Renal cortical epithelial cell (primary cell): ENCODE measurements at regions not wholly inside any gene's neighbourhood (a gene's known extent, or its start where the extent isn't known, plus 50 kb on each side); places are given as distances from the start of the nearest gene placed in this dataset.
A peak's percentile ranks its signal among the peaks of the same experiment; 100 is the strongest.

Source experiments
- DNase-seq: peaks from one replicate; pipeline ENCODE4 v3.0.0-alpha.2; 2011; ENCODE audit warnings: low read depth

DNA sequence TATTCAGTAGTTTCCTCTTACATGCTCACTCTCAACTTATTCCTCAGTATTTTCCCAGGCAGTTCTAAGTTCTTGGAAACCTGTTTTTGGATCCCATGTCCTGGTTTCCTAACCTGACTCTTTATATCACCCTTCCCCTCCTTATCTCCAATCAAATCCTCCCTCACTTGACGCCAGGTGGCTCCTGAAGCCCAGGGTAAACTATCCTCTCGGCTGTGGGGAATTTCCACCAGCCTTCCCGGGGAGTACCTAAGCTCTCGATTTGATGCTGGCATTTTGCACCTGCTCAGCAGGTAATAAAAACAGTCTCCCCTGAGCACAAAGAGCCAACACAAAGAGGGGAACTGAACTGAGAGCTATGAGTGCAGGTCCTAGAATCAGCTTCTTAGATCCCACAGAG lies 538.0 kb downstream of the SLC4A3 start:
- DNase-seq = peak; percentile 18

DNA sequence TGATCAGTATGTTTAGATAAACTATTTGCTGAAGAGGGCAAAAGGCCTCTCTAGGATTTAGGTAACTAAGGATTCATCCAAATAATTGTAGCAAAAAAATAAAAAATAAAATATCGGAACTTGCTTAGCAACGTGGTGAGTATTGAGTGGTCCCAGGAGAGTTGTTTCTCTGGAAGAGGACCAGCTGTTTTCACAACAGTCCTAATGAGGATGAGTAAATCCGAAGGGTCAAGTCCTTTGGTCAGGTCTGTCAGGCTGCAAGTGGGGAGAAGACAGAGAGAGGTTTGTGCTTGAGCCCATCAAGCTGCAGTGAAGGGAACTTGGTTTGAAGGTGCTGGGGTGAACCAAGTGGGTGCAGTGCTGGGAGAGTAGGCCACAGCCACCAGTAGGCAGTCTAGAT lies 539.2 kb downstream of the SLC4A3 start:
- no peak for DNase-seq

GRCh38 chr2:220167956-220168355 lies 540.5 kb downstream of the SLC4A3 start:
- DNase-seq = no peak

- no peak for DNase-seq
Observed at GRCh38 chr2:220168891-220169546, 541.6 kb downstream of the SLC4A3 start.

GRCh38 chr2:220174826-220175225 lies 547.4 kb downstream of the SLC4A3 start:
- DNase-seq = no peak

- DNase-seq = no peak
Observed at GRCh38 chr2:220175967-220176366, 548.5 kb downstream of the SLC4A3 start.

GRCh38 chr2:220178991-220179695 lies 551.7 kb downstream of the SLC4A3 start:
- no peak for DNase-seq

- peak; percentile 36 for DNase-seq
Observed at GRCh38 chr2:220181165-220181564, 553.7 kb downstream of the SLC4A3 start.

DNA sequence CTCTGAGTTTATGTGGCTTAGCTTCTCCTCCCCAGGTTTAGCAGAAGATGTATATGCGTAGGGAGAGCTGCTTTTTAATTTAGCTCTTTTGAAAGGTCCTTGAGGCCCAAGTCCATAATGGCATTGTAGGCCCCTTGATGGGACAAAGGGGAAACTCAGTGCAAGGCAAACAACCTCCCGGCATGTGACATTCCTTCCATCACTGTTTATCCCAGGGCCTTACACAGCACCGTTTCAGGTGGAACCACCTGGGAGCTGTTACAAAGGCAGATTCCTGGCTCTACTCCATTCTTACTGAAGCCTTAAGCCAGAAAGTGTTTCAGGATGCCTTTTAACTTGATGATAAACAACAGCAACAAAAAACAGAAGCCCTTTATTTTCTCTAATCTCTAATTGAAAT lies 555.4 kb downstream of the SLC4A3 start:
- no peak for DNase-seq

GRCh38 chr2:220185766-220186305 lies 558.4 kb downstream of the SLC4A3 start:
- DNase-seq = no peak

GRCh38 chr2:220188031-220188430 lies 560.6 kb downstream of the SLC4A3 start:
- DNase-seq = peak; percentile 97

DNA sequence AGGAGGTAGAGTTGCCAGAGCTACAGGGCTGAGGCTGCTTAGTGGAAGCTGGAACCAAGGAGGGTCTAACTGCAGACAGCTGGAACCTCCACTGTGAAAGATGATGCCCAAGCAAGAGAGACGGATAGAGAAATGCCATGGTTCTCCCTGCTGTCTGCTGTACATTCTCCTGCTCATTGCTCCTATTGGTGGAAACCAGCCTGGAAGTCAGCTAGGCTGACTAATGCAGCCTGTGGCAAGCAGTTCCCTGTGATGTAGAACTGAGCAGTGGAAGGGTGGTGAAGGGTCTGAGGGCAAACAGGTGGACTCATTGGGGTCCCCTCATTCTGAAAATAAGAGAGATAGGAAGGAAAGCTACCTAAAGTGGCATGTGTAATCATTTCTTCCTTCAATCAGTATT lies 563.6 kb downstream of the SLC4A3 start:
- no peak for DNase-seq

DNA sequence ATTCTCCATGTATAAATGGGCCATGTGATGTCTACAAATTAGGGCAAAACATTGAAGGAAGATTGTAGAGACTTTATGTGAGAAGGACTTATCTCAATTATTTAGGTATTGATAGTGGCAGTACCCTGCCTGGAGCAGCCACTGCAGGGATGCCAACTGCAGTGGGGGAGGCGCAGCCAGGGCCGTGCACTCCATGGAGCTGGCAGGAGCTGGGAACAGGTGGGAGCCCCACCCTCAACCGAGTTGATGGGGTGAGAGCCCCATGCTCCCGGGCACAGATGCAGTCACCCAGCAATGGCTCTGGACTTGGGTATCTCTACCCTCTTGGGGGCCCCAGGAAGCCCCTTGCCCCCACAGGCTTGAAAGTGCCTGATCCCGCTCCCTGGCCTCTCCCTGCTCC lies 564.3 kb downstream of the SLC4A3 start:
- DNase-seq = no peak

DNA sequence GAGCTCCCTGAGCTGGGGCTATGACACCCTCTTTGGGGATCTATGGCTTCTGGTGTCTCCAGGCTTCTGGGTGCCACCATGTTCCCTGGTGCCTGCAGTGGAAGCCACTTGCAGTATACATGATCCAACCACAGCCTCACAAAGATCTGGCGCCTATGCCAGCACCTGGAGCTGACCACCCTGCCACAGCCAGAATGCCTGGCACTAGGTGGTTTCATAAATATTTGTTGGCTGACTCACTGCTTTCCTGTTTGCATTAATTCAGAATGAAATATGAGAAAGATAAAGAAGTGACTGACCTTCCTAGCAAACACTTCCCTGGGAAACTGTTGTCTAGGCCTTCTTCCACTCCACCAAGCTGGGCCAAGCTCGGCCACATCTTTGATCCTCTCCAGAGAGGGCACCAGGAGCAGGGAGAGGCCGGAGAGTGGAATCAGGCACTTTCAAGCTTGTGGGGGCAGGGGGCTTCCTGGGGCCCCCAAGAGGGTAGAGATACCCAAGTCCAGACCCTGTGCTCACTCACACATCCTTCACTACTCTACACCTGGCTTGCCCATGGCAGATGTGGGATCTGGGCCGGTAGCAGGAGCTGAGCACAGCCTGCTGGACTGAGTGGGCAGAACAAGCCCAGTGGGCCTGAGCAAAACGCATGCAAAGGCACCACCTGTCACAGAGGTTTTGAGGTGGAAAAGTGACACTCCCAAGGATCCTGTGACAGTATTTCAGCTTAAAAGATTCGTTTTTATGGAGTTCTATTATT lies 565.7 kb downstream of the SLC4A3 start:
- peak; percentile 62 for DNase-seq

GRCh38 chr2:220194630-220195584 lies 567.5 kb downstream of the SLC4A3 start:
- no peak for DNase-seq

GRCh38 chr2:220198896-220199295 lies 571.5 kb downstream of the SLC4A3 start:
- DNase-seq = no peak

GRCh38 chr2:220202066-220202465 lies 574.6 kb downstream of the SLC4A3 start:
- DNase-seq = no peak

DNA sequence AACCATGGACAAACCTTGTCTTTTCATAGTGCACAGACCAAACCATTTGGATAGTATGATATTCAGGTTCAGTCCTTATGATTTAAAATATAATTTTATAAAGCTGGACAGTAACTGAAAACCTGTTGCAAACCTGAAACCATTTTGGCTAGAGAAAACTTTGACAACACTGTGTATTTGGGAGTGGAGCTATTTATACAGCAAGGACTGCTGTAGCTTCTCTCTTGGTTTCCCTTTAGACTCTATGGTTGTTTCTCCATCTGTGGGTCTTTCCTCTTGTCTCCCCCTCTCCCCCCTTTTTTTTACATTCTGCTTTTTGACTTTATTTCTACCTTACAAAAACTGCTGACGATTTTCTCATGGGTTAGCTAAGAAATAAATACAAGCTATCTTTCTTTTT lies 581.7 kb downstream of the SLC4A3 start:
- no peak for DNase-seq

DNA sequence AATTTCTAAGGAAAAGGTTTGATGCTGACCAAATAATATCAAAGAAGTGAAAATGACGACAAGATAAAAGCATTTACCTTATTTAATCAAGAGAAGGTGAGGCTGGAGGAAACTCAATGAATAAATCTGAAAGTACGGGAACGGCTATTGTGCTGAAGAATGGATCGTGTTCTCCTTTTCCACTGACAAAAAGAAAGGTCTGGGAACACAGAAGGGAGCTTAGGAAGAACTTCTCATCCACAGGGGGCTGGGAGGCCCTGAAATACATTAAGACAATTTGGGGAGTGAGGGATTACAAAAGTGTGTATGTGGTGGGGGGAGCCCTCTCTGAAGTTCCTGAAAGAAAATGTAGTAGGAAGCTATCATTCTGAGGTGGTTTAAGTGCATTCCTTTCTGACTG lies 582.3 kb downstream of the SLC4A3 start:
- DNase-seq = no peak

- DNase-seq = no peak
Observed at GRCh38 chr2:220212296-220213080, 585.1 kb downstream of the SLC4A3 start.

DNA sequence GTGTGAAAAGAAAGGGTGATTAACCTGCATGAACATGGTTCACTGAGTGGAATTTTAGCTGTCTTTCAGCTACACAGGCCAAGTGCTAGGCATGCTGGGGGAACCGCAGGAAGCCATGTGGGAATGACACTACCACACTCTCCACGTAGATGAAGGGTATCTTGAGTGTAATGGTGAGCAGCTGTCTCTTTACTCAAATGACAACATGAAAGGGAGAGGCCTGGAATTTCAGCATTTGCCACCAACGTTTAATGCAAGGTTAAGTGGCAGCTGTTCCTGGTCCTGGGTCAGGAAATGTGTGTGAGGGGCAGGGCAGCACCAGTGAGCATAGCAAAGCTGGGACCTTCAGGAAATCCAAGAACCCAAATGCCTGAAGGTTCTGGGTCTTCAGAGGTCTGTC lies 588.4 kb downstream of the SLC4A3 start:
- DNase-seq = peak; percentile 16
